B cell (primary cell): ENCODE measurements at regions not wholly inside any gene's neighbourhood (a gene's known extent, or its start where the extent isn't known, plus 50 kb on each side); places are given as distances from the start of the nearest gene placed in this dataset.

Source experiments
- ATAC-seq: fragments of 200-7000 bp; cut with Tn5 transposase; one replicate; pipeline ENCODE4 v1.10.0; 2021; ENCODE audit warnings: low read depth, mild to moderate bottlenecking, moderate number of reproducible peaks, moderate library complexity
- CTCF ChIA-PET: fragments of 350-600 bp; sonication (Branson Sonifier 250); formaldehyde crosslinking; loops from one replicate; lab custom pipeline; 2021; ENCODE audit warnings: antibody characterized with exemption, inconsistent platforms; lab: Charles Lee
- POLR2A ChIA-PET: fragments of 350-600 bp; sonication (Branson Sonifier 250); formaldehyde crosslinking; loops from one replicate; lab custom pipeline; 2021; ENCODE audit warnings: antibody characterized with exemption; lab: Charles Lee
- DNase-seq: peaks from one replicate; pipeline ENCODE4 v3.0.0; 2013
- H2AFZ ChIP-seq: 2 replicates; pipeline ENCODE4 v1.6.1; 2012; ENCODE audit warnings: mild to moderate bottlenecking, low read depth, low read length; ENCODE audit not compliant: insufficient read depth, poor library complexity, severe bottlenecking
- H3K27ac ChIP-seq, 2 donors: 1 replicate in 1 of 2; 2 replicates in 1 of 2; pipeline ENCODE4 v1.5.1; 2012 to 2013; ENCODE audit warnings: low read length in 2 of 2, mild to moderate bottlenecking in 2 of 2, moderate library complexity in 1 of 2
- H3K27me3 ChIP-seq, 4 experiments: fragments of 200-600 bp in 1 of 4; sonication (generic) in 1 of 4; replicated peaks in 1 of 4; 1 replicate in 2 of 4; 2 replicates in 2 of 4; pipeline versions ENCODE4 v1.6.1 to v1.7.0; 2013 to 2016; ENCODE audit warnings: low read length in 3 of 4, mild to moderate bottlenecking in 2 of 4, mixed read lengths in 1 of 4, moderate library complexity in 1 of 4; ENCODE audit not compliant: insufficient read depth in 4 of 4, control insufficient read depth in 3 of 4; ENCODE audit errors: control extremely low read depth in 1 of 4
- H3K36me3 ChIP-seq, 2 experiments: replicated peaks in 1 of 2; 1 replicate in 1 of 2; 2 replicates in 1 of 2; pipeline versions ENCODE4 v1.6.1 to v1.7.1; 2013; ENCODE audit warnings: low read length in 1 of 2; ENCODE audit not compliant: insufficient read depth in 2 of 2, control insufficient read depth in 1 of 2; ENCODE audit errors: control extremely low read depth in 1 of 2, extremely low read depth in 1 of 2
- H3K4me1 ChIP-seq, 2 donors: fragments of 200-600 bp in 1 of 2; sonication (generic) in 1 of 2; 1 replicate in 1 of 2; 2 replicates in 1 of 2; pipeline versions ENCODE4 v1.5.1 to v1.6.1; 2013 to 2017; ENCODE audit warnings: low read length in 2 of 2; ENCODE audit not compliant: control insufficient read depth in 2 of 2, insufficient read depth in 2 of 2
- H3K4me2 ChIP-seq: replicated peaks from 2 replicates; pipeline ENCODE3; 2012; ENCODE audit warnings: mild to moderate bottlenecking, low read depth, low read length; ENCODE audit not compliant: poor library complexity, severe bottlenecking
- H3K4me3 ChIP-seq, 5 experiments: fragments of 200-600 bp in 1 of 5; sonication (generic) in 1 of 5; 1 replicate in 3 of 5; 2 replicates in 2 of 5; pipeline versions ENCODE4 v1.5.1 to v1.7.0; 2011 to 2016; ENCODE audit warnings: low read length in 4 of 5, mild to moderate bottlenecking in 4 of 5, low read depth in 2 of 5, control low read depth in 1 of 5, moderate library complexity in 1 of 5; ENCODE audit not compliant: insufficient read depth in 1 of 5; ENCODE audit errors: control extremely low read depth in 1 of 5, extremely low read depth in 1 of 5
- H3K79me2 ChIP-seq: fragments of 200-600 bp; sonication (generic); one replicate; pipeline ENCODE4 v1.6.0; 2016; ENCODE audit warnings: low read length; ENCODE audit not compliant: control insufficient read depth, insufficient read depth
- H3K9ac ChIP-seq: fragments of 200-600 bp; sonication (generic); 2 replicates; pipeline ENCODE4 v1.6.1; 2017; ENCODE audit warnings: mild to moderate bottlenecking, low read length, moderate library complexity
- H3K9me3 ChIP-seq, 3 donors: one replicate each; pipeline versions ENCODE4 v1.6.1 to v1.7.1; 2013; ENCODE audit warnings: low read length in 2 of 3; ENCODE audit not compliant: control insufficient read depth in 2 of 3, insufficient read depth in 1 of 3; ENCODE audit errors: control extremely low read depth in 1 of 3
- H4K20me1 ChIP-seq: 2 replicates; pipeline ENCODE4 v1.6.0; 2012; ENCODE audit warnings: mild to moderate bottlenecking, low read length; ENCODE audit not compliant: insufficient read depth, control insufficient read depth, poor library complexity, severe bottlenecking
- H3K27ac Mint-ChIP-seq: one replicate; pipeline ENCODE4 v1.8.0; 2021; ENCODE audit warnings: mixed read lengths
- H3K27me3 Mint-ChIP-seq: one replicate; pipeline ENCODE4 v1.8.0; 2021; ENCODE audit warnings: mixed read lengths
- H3K4me1 Mint-ChIP-seq: one replicate; pipeline ENCODE4 v1.8.0; 2021; ENCODE audit warnings: mixed read lengths
- H3K4me3 Mint-ChIP-seq: one replicate; pipeline ENCODE4 v1.8.0; 2021; ENCODE audit warnings: mixed read lengths
- H3K9me3 Mint-ChIP-seq: one replicate; pipeline ENCODE4 v1.8.0; 2022; ENCODE audit warnings: mixed read lengths; ENCODE audit not compliant: insufficient read depth
- CTCF ChIP-seq: fragments of 200-600 bp; IDR thresholded peaks from one replicate; pipeline ENCODE4 v1.8.0; 2022; ENCODE audit warnings: antibody characterized with exemption, mild to moderate bottlenecking
- EZH2 ChIP-seq: IDR thresholded peaks from 2 replicates; pipeline ENCODE4 v1.6.1; 2012; ENCODE audit warnings: borderline replicate concordance, low read depth, mild to moderate bottlenecking, moderate library complexity, low read length; ENCODE audit not compliant: insufficient read depth, poor library complexity, severe bottlenecking
- intact Hi-C: fragments of 100-400 bp; cut with micrococcal nuclease; formaldehyde crosslinking; loops from one replicate; pipeline ENCODE4 v1.10.0; 2022

GRCh38 chr9:31355965-31356364 lies 1028.5 kb upstream of the ACO1 start:
- H3K9me3 Mint-ChIP-seq = no peaks in the 10 kb centered on the region
- H3K27me3 Mint-ChIP-seq = peaks cover 3% of the 10 kb centered on the region
- H3K4me2 ChIP-seq = no peak overlapping the region
- no peak overlapping the region for H3K4me3 ChIP-seq
- no peaks in the 10 kb centered on the region for H3K4me1 ChIP-seq
- ChIA-PET POLR2A (no interaction called here), CTCF (no interaction called here)
- no peaks in the 10 kb centered on the region for H3K4me1 Mint-ChIP-seq
- no peak for DNase-seq
- H2AFZ ChIP-seq = no peak overlapping the region
- H4K20me1 ChIP-seq = no peaks in the 10 kb centered on the region
- H3K27ac Mint-ChIP-seq = no peak overlapping the region
- no peaks in the 10 kb centered on the region for H3K9me3 ChIP-seq
- no peak overlapping the region for H3K9ac ChIP-seq
- intact Hi-C loops = no loop called here
- H3K36me3 ChIP-seq = no peaks in the 10 kb centered on the region
- TF ChIP-seq EZH2 = no peak
- no peak for TF ChIP-seq CTCF
- H3K27ac ChIP-seq = no peak overlapping the region
- ATAC-seq = no peak
- H3K27me3 ChIP-seq = no peaks in the 10 kb centered on the region
- H3K79me2 ChIP-seq = no peaks in the 10 kb centered on the region
- H3K4me3 Mint-ChIP-seq = no peak overlapping the region

GRCh38 chr9:31359071-31359470 lies 1025.4 kb upstream of the ACO1 start:
- POLR2A ChIA-PET = no interaction called here
- Mint-ChIP-seq H3K4me3 (no peak overlapping the region), H3K27ac (no peak overlapping the region), H3K4me1 (no peaks in the 10 kb centered on the region), H3K9me3 (no peaks in the 10 kb centered on the region), H3K27me3 (peaks cover 3% of the 10 kb centered on the region)
- Histone ChIP-seq H2AFZ (no peak overlapping the region), H3K27me3 (no peaks in the 10 kb centered on the region), H3K27ac (no peak overlapping the region), H3K36me3 (no peaks in the 10 kb centered on the region), H3K4me3 (no peak overlapping the region), H4K20me1 (no peaks in the 10 kb centered on the region), H3K4me1 (no peaks in the 10 kb centered on the region), H3K9me3 (no peaks in the 10 kb centered on the region), H3K9ac (no peak overlapping the region), H3K79me2 (no peaks in the 10 kb centered on the region), H3K4me2 (no peak overlapping the region)
- CTCF ChIA-PET = no interaction called here
- no peak for ATAC-seq
- TF ChIP-seq CTCF = no peak
- no peak for TF ChIP-seq EZH2
- intact Hi-C loops = no loop called here
- DNase-seq = no peak
